ENCODE measurements at regions not wholly inside any gene's neighbourhood (a gene's known extent, or its start where the extent isn't known, plus 50 kb on each side); places are given as distances from the start of the nearest gene placed in this dataset.

DNA sequence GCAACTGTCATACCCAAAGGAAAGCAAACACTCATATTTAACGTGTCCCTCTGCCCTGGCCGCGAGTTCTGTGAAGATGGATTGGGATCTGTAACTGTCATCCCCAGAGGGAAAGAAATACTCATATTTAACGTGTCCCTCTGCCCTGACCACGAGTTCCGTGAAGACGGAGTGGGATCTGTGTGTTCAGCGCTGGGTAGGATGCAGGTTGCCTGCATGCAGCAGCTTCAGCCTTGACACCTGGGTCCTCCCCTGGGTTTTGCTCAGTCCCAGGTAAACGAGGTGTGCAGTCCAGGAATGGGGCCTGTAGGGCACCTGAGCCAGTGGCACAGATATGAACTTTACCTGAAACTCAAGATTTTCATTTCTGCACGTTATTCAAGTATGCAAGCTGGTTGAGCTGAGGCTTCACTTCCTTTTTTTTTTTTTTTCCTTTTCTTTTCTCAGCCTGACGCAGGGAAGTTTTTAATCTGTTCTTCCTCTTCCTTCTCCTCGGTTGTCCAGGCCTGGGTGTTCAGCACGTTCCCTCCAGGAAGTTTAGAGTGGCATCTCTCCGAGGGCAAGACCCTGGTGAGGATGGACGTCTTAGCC lies 159.0 kb upstream of the SHH start:
- Histone ChIP-seq H3K27ac (ENCODE audit: insufficient read depth, low read depth, low read length) (no peak overlapping the region), H3K27me3 (ENCODE audit: control insufficient read depth in 2 of 2, insufficient read depth in 2 of 2, low read length in 2 of 2) (no peaks in the 10 kb centered on the region), H3K4me3 (replicated peaks in 1 of 3; ENCODE audit: insufficient read depth in 1 of 3, low read depth in 1 of 3, low read length in 3 of 3) (no peak overlapping the region), H3K4me2 (ENCODE audit: insufficient read depth, low read length) (no peak overlapping the region), H3K36me3 (ENCODE audit: control insufficient read depth in 2 of 2, extremely low read depth in 1 of 2, insufficient read depth in 2 of 2, low read length in 2 of 2) (no peaks in the 10 kb centered on the region), H3K4me1 (ENCODE audit: control insufficient read depth, extremely low read depth, insufficient read depth, low read length) (no peaks in the 10 kb centered on the region), H3K79me2 (ENCODE audit: control insufficient read depth, insufficient read depth, low read length) (no peaks in the 10 kb centered on the region), H4K20me1 (replicated peaks; ENCODE audit: control insufficient read depth, extremely low read depth, insufficient read depth, low read length) (no peaks in the 10 kb centered on the region), H3K9ac (replicated peaks; ENCODE audit: extremely low read depth, insufficient read depth, low read length) (no peak overlapping the region), H2AFZ (ENCODE audit: low read depth, low read length) (no peak overlapping the region), H3K9me3 (replicated peaks; ENCODE audit: control insufficient read depth, insufficient read depth, low read length) (no peaks in the 10 kb centered on the region), H3K9me1 (replicated peaks; ENCODE audit: control insufficient read depth, extremely low read depth, insufficient read depth, low read length) (no peaks in the 10 kb centered on the region)
- no peak for TF ChIP-seq POLR2A (IDR thresholded peaks at IDR 0.05; ENCODE audit: low read depth, low read length)
- TF ChIP-seq, protein P1, sequence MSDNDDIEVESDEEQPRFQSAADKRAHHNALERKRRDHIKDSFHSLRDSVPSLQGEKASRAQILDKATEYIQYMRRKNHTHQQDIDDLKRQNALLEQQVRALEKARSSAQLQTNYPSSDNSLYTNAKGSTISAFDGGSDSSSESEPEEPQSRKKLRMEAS (IDR thresholded peaks at IDR 0.05; ENCODE audit: insufficient read depth, insufficient read length) = no peak
- no peak for TF ChIP-seq GATA2 (IDR thresholded peaks at IDR 0.05; ENCODE audit: insufficient read depth, insufficient read length, low read depth, low read length)
- TF ChIP-seq MYC (IDR thresholded peaks at IDR 0.05; ENCODE audit: low read depth, low read length) = no peak
- no peak for TF ChIP-seq POLR2AphosphoS5 (IDR thresholded peaks at IDR 0.05; ENCODE audit: insufficient read depth, low read depth, low read length)
- TF ChIP-seq, protein P2, sequence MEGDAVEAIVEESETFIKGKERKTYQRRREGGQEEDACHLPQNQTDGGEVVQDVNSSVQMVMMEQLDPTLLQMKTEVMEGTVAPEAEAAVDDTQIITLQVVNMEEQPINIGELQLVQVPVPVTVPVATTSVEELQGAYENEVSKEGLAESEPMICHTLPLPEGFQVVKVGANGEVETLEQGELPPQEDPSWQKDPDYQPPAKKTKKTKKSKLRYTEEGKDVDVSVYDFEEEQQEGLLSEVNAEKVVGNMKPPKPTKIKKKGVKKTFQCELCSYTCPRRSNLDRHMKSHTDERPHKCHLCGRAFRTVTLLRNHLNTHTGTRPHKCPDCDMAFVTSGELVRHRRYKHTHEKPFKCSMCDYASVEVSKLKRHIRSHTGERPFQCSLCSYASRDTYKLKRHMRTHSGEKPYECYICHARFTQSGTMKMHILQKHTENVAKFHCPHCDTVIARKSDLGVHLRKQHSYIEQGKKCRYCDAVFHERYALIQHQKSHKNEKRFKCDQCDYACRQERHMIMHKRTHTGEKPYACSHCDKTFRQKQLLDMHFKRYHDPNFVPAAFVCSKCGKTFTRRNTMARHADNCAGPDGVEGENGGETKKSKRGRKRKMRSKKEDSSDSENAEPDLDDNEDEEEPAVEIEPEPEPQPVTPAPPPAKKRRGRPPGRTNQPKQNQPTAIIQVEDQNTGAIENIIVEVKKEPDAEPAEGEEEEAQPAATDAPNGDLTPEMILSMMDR (IDR thresholded peaks at IDR 0.05; ENCODE audit: extremely low read depth in 1 of 2, insufficient read depth in 1 of 2, low read depth in 1 of 2, low read length in 2 of 2) = no peak
- no peak for TF ChIP-seq JUN (IDR thresholded peaks at IDR 0.05; ENCODE audit: borderline replicate concordance, insufficient read depth, insufficient read length, low read depth)
- no peak for TF ChIP-seq FOS (IDR thresholded peaks at IDR 0.05; ENCODE audit: borderline replicate concordance, insufficient read depth, low read length)
- TF ChIP-seq EZH2 (IDR thresholded peaks at IDR 0.05; ENCODE audit: borderline replicate concordance, low read depth, low read length, severe bottlenecking) = no peak
- ChIA-PET CTCF (no interaction called here), POLR2A (no interaction called here)
- no peak for FAIRE-seq
- BruUV-seq (replicated peaks) = no TSS peak
- no peak for DNase-seq (ENCODE audit: low read depth, low spot score)
- intact Hi-C loops (cut with micrococcal nuclease) = no loop called here
- dilution Hi-C loops (cut with MboI; ENCODE audit: extremely low pct_ligation_motif_present, low sequenced_read_pairs) = no loop called here
